SH-SY5Y (cell line): ENCODE measurements at regions not wholly inside any gene's neighbourhood (a gene's known extent, or its start where the extent isn't known, plus 50 kb on each side); places are given as distances from the start of the nearest gene placed in this dataset.

Experiments
- GATA2 ChIP-seq: IDR thresholded peaks from 2 replicates; pipeline ENCODE4 v1.6.1; 2011; ENCODE audit warnings: mild to moderate bottlenecking, low read depth, low read length
- GATA3 ChIP-seq: IDR thresholded peaks from 2 replicates; pipeline ENCODE4 v1.6.1; 2011; ENCODE audit warnings: low read depth, mild to moderate bottlenecking, low read length, moderate library complexity

DNA sequence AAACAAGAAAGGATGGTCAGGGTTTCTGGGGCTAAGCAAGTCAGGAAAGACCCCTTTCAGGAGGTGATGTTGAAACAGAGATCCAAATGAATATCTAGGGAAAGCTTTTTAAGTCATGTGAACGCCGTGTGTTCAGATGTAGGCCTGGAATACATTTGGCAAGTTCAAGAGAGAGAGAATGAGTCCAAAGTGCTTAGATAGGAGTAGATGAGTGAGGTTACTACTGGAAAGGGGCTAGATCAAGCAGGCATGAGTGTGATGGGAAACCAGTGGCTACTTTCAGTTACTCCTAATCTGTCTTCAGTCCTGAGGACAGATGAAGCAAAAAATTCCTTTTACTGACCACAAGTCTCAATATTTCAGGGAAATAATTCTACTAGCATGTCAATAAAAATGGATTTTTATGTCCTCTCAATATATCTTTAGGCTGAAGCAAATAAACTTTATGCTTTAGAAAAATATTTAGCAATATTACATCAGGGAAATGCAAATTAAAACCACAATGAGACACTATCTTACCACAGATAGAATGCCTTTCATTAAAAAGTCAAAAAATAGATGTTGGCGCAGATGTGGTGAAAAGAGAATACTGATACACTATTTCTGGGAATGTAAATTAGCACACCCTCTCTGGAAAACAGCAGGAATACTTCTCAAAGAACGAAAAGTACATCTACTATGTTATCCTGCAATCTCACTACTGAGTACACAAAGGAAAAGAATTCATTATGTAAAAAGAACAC, 1085.0 kb upstream of the TENM4 start:
- no peak for TF ChIP-seq GATA3
- TF ChIP-seq GATA2, result no peak
